Neural crest cell (in vitro differentiated cells): ENCODE measurements at regions not wholly inside any gene's neighbourhood (a gene's known extent, or its start where the extent isn't known, plus 50 kb on each side); places are given as distances from the start of the nearest gene placed in this dataset.

Source experiments
- DNase-seq: peaks from one replicate; pipeline ENCODE4 v3.0.0; 2021; ENCODE audit warnings: low read depth, mixed read lengths, low spot score
- H3K27ac Mint-ChIP-seq: one replicate; pipeline ENCODE4 v1.8.0; 2021; ENCODE audit warnings: mild to moderate bottlenecking, mixed read lengths; ENCODE audit not compliant: unreplicated experiment
- H3K27me3 Mint-ChIP-seq: 2 replicates; pipeline ENCODE4 v1.8.0; 2021; ENCODE audit warnings: low read depth, mild to moderate bottlenecking, mixed read lengths
- H3K36me3 Mint-ChIP-seq: 2 replicates; pipeline ENCODE4 v1.8.0; 2021; ENCODE audit warnings: low read depth, mild to moderate bottlenecking, mixed read lengths
- H3K4me1 Mint-ChIP-seq: 2 replicates; pipeline ENCODE4 v1.8.0; 2021; ENCODE audit warnings: mixed read lengths
- H3K4me3 Mint-ChIP-seq: one replicate; pipeline ENCODE4 v1.8.0; 2021; ENCODE audit warnings: mild to moderate bottlenecking, mixed read lengths
- H3K9me3 Mint-ChIP-seq: 2 replicates; pipeline ENCODE4 v1.8.0; 2021; ENCODE audit warnings: mixed read lengths
- CTCF ChIP-seq: fragments of 200-600 bp; sonication (generic); conservative IDR thresholded peaks from 2 replicates; pipeline ENCODE4 v1.5.0; 2021; ENCODE audit warnings: antibody characterized with exemption, mild to moderate bottlenecking

- Mint-ChIP-seq H3K4me1 (peaks cover 77% of the 10 kb centered on the region), H3K4me3 (peak overlapping the region; percentile 66), H3K27me3 (peaks cover 5% of the 10 kb centered on the region), H3K9me3 (peaks cover 28% of the 10 kb centered on the region), H3K27ac (peak overlapping the region; percentile 99), H3K36me3 (peaks cover 34% of the 10 kb centered on the region)
- peak; percentile 78 for DNase-seq
- no peak for TF ChIP-seq CTCF
Measured at GRCh38 chr12:14260011-14260993, 105.2 kb upstream of the ATF7IP start.

GRCh38 chr12:14261096-14261495 is 104.4 kb upstream of the ATF7IP start:
- no peak for DNase-seq
- H3K27me3 Mint-ChIP-seq, result peaks cover 5% of the 10 kb centered on the region
- no peak for TF ChIP-seq CTCF
- peaks cover 69% of the 10 kb centered on the region for H3K4me1 Mint-ChIP-seq
- peak overlapping the region; percentile 66 for H3K4me3 Mint-ChIP-seq
- peaks cover 32% of the 10 kb centered on the region for H3K36me3 Mint-ChIP-seq
- H3K9me3 Mint-ChIP-seq, result peaks cover 28% of the 10 kb centered on the region
- H3K27ac Mint-ChIP-seq, result peak overlapping the region; percentile 99

- H3K27me3 Mint-ChIP-seq, result peaks cover 5% of the 10 kb centered on the region
- H3K36me3 Mint-ChIP-seq, result peaks cover 30% of the 10 kb centered on the region
- H3K27ac Mint-ChIP-seq, result peak overlapping the region; percentile 65
- TF ChIP-seq CTCF, result no peak
- DNase-seq, result no peak
- peak overlapping the region; percentile 31 for H3K4me3 Mint-ChIP-seq
- peaks cover 28% of the 10 kb centered on the region for H3K9me3 Mint-ChIP-seq
- peaks cover 62% of the 10 kb centered on the region for H3K4me1 Mint-ChIP-seq
Measured at GRCh38 chr12:14261861-14262260, 103.6 kb upstream of the ATF7IP start.

GRCh38 chr12:14262771-14263511 is 102.5 kb upstream of the ATF7IP start:
- peaks cover 60% of the 10 kb centered on the region for H3K4me1 Mint-ChIP-seq
- TF ChIP-seq CTCF, result no peak
- peaks cover 24% of the 10 kb centered on the region for H3K36me3 Mint-ChIP-seq
- no peak for DNase-seq
- peaks cover under 1% of the 10 kb centered on the region for H3K27me3 Mint-ChIP-seq
- peak overlapping the region; percentile 42 for H3K4me3 Mint-ChIP-seq
- H3K9me3 Mint-ChIP-seq, result peaks cover 23% of the 10 kb centered on the region
- H3K27ac Mint-ChIP-seq, result no peak overlapping the region

- H3K4me1 Mint-ChIP-seq, result peaks cover 58% of the 10 kb centered on the region
- no peaks in the 10 kb centered on the region for H3K27me3 Mint-ChIP-seq
- no peak for TF ChIP-seq CTCF
- no peak overlapping the region for H3K4me3 Mint-ChIP-seq
- peaks cover 20% of the 10 kb centered on the region for H3K9me3 Mint-ChIP-seq
- peaks cover 20% of the 10 kb centered on the region for H3K36me3 Mint-ChIP-seq
- no peak overlapping the region for H3K27ac Mint-ChIP-seq
- DNase-seq, result no peak
Measured at GRCh38 chr12:14263742-14264141, 101.7 kb upstream of the ATF7IP start.
